Loucy (cell line): ENCODE measurements at regions not wholly inside any gene's neighbourhood (a gene's known extent, or its start where the extent isn't known, plus 50 kb on each side); places are given as distances from the start of the nearest gene placed in this dataset.

Source experiments
- H2AFZ ChIP-seq: fragments of 200-600 bp; sonication (generic); 2 replicates; pipeline ENCODE4 v1.6.0; 2016; ENCODE audit warnings: antibody characterized with exemption, mild to moderate bottlenecking, low read length, moderate library complexity
- H3F3A ChIP-seq: fragments of 200-600 bp; 2 replicates; pipeline ENCODE4 v1.6.0; 2016; ENCODE audit warnings: antibody characterized with exemption, low read depth, mild to moderate bottlenecking
- H3K27me3 ChIP-seq: fragments of 200-600 bp; sonication (generic); 2 replicates; pipeline ENCODE4 v1.6.1; 2014; ENCODE audit warnings: low read length, mild to moderate bottlenecking; ENCODE audit not compliant: insufficient read depth, poor library complexity, severe bottlenecking
- H3K36me3 ChIP-seq: fragments of 200-600 bp; sonication (generic); 2 replicates; pipeline ENCODE4 v1.6.1; 2016; ENCODE audit warnings: low read length; ENCODE audit not compliant: insufficient read depth
- H3K4me1 ChIP-seq: fragments of 200-600 bp; sonication (generic); 2 replicates; pipeline ENCODE4 v1.5.1; 2014; ENCODE audit warnings: low read length, mild to moderate bottlenecking; ENCODE audit not compliant: insufficient read depth, poor library complexity, severe bottlenecking
- H3K4me2 ChIP-seq: fragments of 200-600 bp; sonication (generic); 2 replicates; pipeline ENCODE4 v1.6.0; 2014; ENCODE audit warnings: antibody characterized with exemption, low read length, low read depth, mild to moderate bottlenecking; ENCODE audit not compliant: poor library complexity, severe bottlenecking
- H3K4me3 ChIP-seq: fragments of 200-600 bp; sonication (generic); 2 replicates; pipeline ENCODE4 v1.5.1; 2014; ENCODE audit warnings: low read length, mild to moderate bottlenecking, mixed read lengths; ENCODE audit not compliant: poor library complexity, severe bottlenecking
- H3K79me2 ChIP-seq: fragments of 200-600 bp; sonication (generic); 2 replicates; pipeline ENCODE4 v1.6.1; 2014; ENCODE audit warnings: low read length; ENCODE audit not compliant: insufficient read depth
- H3K9ac ChIP-seq: fragments of 200-600 bp; sonication (generic); 2 replicates; pipeline ENCODE4 v1.6.0; 2014; ENCODE audit warnings: mild to moderate bottlenecking, low read depth, low read length, moderate library complexity; ENCODE audit not compliant: poor library complexity, severe bottlenecking
- H3K9me2 ChIP-seq: fragments of 200-600 bp; sonication (generic); replicated peaks from 2 replicates; pipeline ENCODE4 v1.6.1; 2016; ENCODE audit warnings: low read depth, low read length, mixed read lengths
- H3K9me3 ChIP-seq: fragments of 200-600 bp; sonication (generic); 2 replicates; pipeline ENCODE4 v1.6.1; 2014; ENCODE audit warnings: mild to moderate bottlenecking, antibody characterized with exemption, low read length, low read depth; ENCODE audit not compliant: insufficient read depth
- H4K20me1 ChIP-seq: fragments of 200-600 bp; sonication (generic); 2 replicates; pipeline ENCODE4 v1.6.0; 2014; ENCODE audit warnings: antibody characterized with exemption, low read length, mild to moderate bottlenecking; ENCODE audit not compliant: insufficient read depth, poor library complexity, severe bottlenecking
- EZH2phosphoT487 ChIP-seq: fragments of 200-600 bp; IDR thresholded peaks from 2 replicates; pipeline ENCODE4 v1.6.1; 2018; ENCODE audit warnings: antibody characterized with exemption, mild to moderate bottlenecking, moderate library complexity, borderline replicate concordance
- TF ChIP-seq, protein P1 (sequence below): fragments of 200-600 bp; sonication (generic); conservative IDR thresholded peaks from 2 replicates; pipeline ENCODE4 v1.5.1; 2014; ENCODE audit warnings: mild to moderate bottlenecking, antibody characterized with exemption, low read length

DNA sequence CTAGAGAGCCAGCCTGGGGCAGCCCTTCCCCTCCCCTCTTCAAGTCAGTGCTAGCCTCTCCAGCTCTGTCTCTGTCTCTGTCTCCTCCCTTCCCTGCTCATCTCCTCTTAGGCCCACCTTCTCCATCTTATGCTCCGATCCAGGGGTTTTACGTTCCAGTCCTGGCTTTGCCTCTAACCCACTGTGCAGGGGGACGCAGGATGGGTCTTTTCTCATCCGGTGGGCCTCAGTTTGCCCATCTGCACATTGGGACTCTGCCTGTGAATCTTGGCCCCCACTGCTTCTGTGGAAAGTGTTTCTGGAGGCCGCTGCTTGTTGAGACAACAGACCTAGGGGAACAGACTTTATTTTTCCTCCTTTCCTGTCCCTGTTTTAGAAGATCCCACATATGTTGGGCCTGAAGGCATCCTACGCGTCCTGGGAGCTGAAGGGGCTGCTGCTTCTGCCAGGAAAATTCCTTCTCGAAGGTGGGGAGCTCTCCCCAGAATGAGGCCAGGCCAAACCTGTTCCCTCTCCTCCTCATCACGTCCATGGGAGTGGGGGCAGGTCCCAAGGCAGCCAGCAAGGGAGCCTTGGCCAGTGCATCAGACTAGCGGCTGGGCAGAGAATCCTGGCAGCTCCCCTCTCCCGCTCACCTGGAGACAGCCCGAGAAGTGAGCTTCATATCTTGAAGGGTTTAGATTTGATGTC is 99.5 kb upstream of the CSF3R start:
- no peaks in the 10 kb centered on the region for H4K20me1 ChIP-seq
- no peaks in the 10 kb centered on the region for H3K79me2 ChIP-seq
- H2AFZ ChIP-seq, result no peak overlapping the region
- H3K9ac ChIP-seq, result no peak overlapping the region
- H3K9me2 ChIP-seq, result no peaks in the 10 kb centered on the region
- H3K4me3 ChIP-seq, result no peak overlapping the region
- no peaks in the 10 kb centered on the region for H3K36me3 ChIP-seq
- TF ChIP-seq EZH2phosphoT487, result no peak
- TF ChIP-seq, protein P1, sequence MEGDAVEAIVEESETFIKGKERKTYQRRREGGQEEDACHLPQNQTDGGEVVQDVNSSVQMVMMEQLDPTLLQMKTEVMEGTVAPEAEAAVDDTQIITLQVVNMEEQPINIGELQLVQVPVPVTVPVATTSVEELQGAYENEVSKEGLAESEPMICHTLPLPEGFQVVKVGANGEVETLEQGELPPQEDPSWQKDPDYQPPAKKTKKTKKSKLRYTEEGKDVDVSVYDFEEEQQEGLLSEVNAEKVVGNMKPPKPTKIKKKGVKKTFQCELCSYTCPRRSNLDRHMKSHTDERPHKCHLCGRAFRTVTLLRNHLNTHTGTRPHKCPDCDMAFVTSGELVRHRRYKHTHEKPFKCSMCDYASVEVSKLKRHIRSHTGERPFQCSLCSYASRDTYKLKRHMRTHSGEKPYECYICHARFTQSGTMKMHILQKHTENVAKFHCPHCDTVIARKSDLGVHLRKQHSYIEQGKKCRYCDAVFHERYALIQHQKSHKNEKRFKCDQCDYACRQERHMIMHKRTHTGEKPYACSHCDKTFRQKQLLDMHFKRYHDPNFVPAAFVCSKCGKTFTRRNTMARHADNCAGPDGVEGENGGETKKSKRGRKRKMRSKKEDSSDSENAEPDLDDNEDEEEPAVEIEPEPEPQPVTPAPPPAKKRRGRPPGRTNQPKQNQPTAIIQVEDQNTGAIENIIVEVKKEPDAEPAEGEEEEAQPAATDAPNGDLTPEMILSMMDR, result no peak
- no peaks in the 10 kb centered on the region for H3F3A ChIP-seq
- H3K4me2 ChIP-seq, result no peak overlapping the region
- no peaks in the 10 kb centered on the region for H3K4me1 ChIP-seq
- no peaks in the 10 kb centered on the region for H3K9me3 ChIP-seq
- H3K27me3 ChIP-seq, result no peaks in the 10 kb centered on the region

- Histone ChIP-seq H3K4me3 (no peak overlapping the region), H3K4me1 (no peaks in the 10 kb centered on the region), H3K4me2 (no peak overlapping the region), H3K27me3 (no peaks in the 10 kb centered on the region), H3F3A (no peaks in the 10 kb centered on the region), H3K9ac (no peak overlapping the region), H3K36me3 (no peaks in the 10 kb centered on the region), H3K9me3 (no peaks in the 10 kb centered on the region), H4K20me1 (no peaks in the 10 kb centered on the region), H3K9me2 (no peaks in the 10 kb centered on the region), H2AFZ (no peak overlapping the region), H3K79me2 (no peaks in the 10 kb centered on the region)
- TF ChIP-seq EZH2phosphoT487, result no peak
- TF ChIP-seq, protein P1, result no peak
Measured at GRCh38 chr1:36580524-36580923, 97.8 kb upstream of the CSF3R start.

GRCh38 chr1:36579039-36579438 is 96.3 kb upstream of the CSF3R start:
- H3K9me3 ChIP-seq, result no peaks in the 10 kb centered on the region
- H3K27me3 ChIP-seq, result no peaks in the 10 kb centered on the region
- H3K79me2 ChIP-seq, result no peaks in the 10 kb centered on the region
- no peaks in the 10 kb centered on the region for H3F3A ChIP-seq
- H3K9me2 ChIP-seq, result no peaks in the 10 kb centered on the region
- H3K4me1 ChIP-seq, result no peaks in the 10 kb centered on the region
- no peaks in the 10 kb centered on the region for H4K20me1 ChIP-seq
- H3K4me3 ChIP-seq, result no peak overlapping the region
- TF ChIP-seq, protein P1, result no peak
- no peak for TF ChIP-seq EZH2phosphoT487
- H2AFZ ChIP-seq, result no peak overlapping the region
- H3K9ac ChIP-seq, result no peak overlapping the region
- no peaks in the 10 kb centered on the region for H3K36me3 ChIP-seq
- H3K4me2 ChIP-seq, result no peak overlapping the region
